Endothelial cell of hepatic sinusoid (primary cell): ENCODE measurements at regions not wholly inside any gene's neighbourhood (a gene's known extent, or its start where the extent isn't known, plus 50 kb on each side); places are given as distances from the start of the nearest gene placed in this dataset.

Experiments
- in situ Hi-C: cut with HindIII; loops from 2 replicates; pipeline ENCODE4 v1.10.0; 2017; ENCODE audit warnings: low sequenced_read_pairs

- in situ Hi-C loops, result no loop called here
Measured at GRCh38 chr20:19867940-19868371, 109.9 kb downstream of the RIN2 start.

GRCh38 chr20:19868441-19868840, 110.4 kb downstream of the RIN2 start:
- in situ Hi-C loops, result no loop called here

- in situ Hi-C loops, result no loop called here
Measured at GRCh38 chr20:19872001-19872400, 113.9 kb downstream of the RIN2 start.

GRCh38 chr20:19874040-19874727, 116.1 kb downstream of the RIN2 start:
- in situ Hi-C loops, result no loop called here

GRCh38 chr20:19875376-19876221, 117.5 kb downstream of the RIN2 start:
- in situ Hi-C loops, result loop anchor here (25.0 kb wide), 1 partner anchor 112 kb away; no protein-coding TSS in a partner anchor

GRCh38 chr20:19876828-19877460, 118.9 kb downstream of the RIN2 start:
- in situ Hi-C loops, result loop anchor here (25.0 kb wide), 1 partner anchor 110 kb away; no protein-coding TSS in a partner anchor

- in situ Hi-C loops, result loop anchor here (25.0 kb wide), 1 partner anchor 107 kb away; no protein-coding TSS in a partner anchor
Measured at GRCh38 chr20:19879874-19880255, 121.8 kb downstream of the RIN2 start.

GRCh38 chr20:19880256-19881079, 122.4 kb downstream of the RIN2 start:
- in situ Hi-C loops, result loop anchor here (25.0 kb wide), 1 partner anchor 107 kb away; no protein-coding TSS in a partner anchor

GRCh38 chr20:19881080-19881840, 123.2 kb downstream of the RIN2 start:
- in situ Hi-C loops, result loop anchor here (25.0 kb wide), 1 partner anchor 106 kb away; no protein-coding TSS in a partner anchor

GRCh38 chr20:19881990-19882389, 123.9 kb downstream of the RIN2 start:
- in situ Hi-C loops, result loop anchor here (25.0 kb wide), 1 partner anchor 105 kb away; no protein-coding TSS in a partner anchor

GRCh38 chr20:19882446-19882845, 124.4 kb downstream of the RIN2 start:
- in situ Hi-C loops, result loop anchor here (25.0 kb wide), 1 partner anchor 105 kb away; no protein-coding TSS in a partner anchor

GRCh38 chr20:19883501-19883900, 125.4 kb downstream of the RIN2 start:
- in situ Hi-C loops, result loop anchor here (25.0 kb wide), 1 partner anchor 104 kb away; no protein-coding TSS in a partner anchor

GRCh38 chr20:19885594-19885938, 127.5 kb downstream of the RIN2 start:
- in situ Hi-C loops, result loop anchor here (5.0 to 25.0 kb wide), 2 partner anchors 68 to 102 kb away; no protein-coding TSS in a partner anchor

- in situ Hi-C loops, result loop anchor here (5.0 to 25.0 kb wide), 2 partner anchors 69 to 101 kb away; no protein-coding TSS in a partner anchor
Measured at GRCh38 chr20:19885939-19886660, 128.0 kb downstream of the RIN2 start.

- in situ Hi-C loops, result loop anchor here (5.0 to 25.0 kb wide), 2 partner anchors 69 to 101 kb away; no protein-coding TSS in a partner anchor
Measured at GRCh38 chr20:19886661-19887288, 128.7 kb downstream of the RIN2 start.

GRCh38 chr20:19887556-19888268, 129.4 kb upstream of the NAA20 start:
- in situ Hi-C loops, result loop anchor here (5.0 to 25.0 kb wide), 2 partner anchors 70 to 100 kb away; no protein-coding TSS in a partner anchor

GRCh38 chr20:19888269-19888671, 128.9 kb upstream of the NAA20 start:
- in situ Hi-C loops, result loop anchor here (5.0 to 25.0 kb wide), 2 partner anchors 71 to 99 kb away; no protein-coding TSS in a partner anchor
